HG03469 (cell line): ENCODE measurements at regions not wholly inside any gene's neighbourhood (a gene's known extent, or its start where the extent isn't known, plus 50 kb on each side); places are given as distances from the start of the nearest gene placed in this dataset.

Experiments
- ATAC-seq: cut with Tn5 transposase; IDR thresholded peaks from one replicate; pipeline ENCODE4 v1.9.1; 2021; ENCODE audit warnings: mild to moderate bottlenecking, moderate library complexity, moderate number of reproducible peaks; ENCODE audit not compliant: unreplicated experiment

DNA sequence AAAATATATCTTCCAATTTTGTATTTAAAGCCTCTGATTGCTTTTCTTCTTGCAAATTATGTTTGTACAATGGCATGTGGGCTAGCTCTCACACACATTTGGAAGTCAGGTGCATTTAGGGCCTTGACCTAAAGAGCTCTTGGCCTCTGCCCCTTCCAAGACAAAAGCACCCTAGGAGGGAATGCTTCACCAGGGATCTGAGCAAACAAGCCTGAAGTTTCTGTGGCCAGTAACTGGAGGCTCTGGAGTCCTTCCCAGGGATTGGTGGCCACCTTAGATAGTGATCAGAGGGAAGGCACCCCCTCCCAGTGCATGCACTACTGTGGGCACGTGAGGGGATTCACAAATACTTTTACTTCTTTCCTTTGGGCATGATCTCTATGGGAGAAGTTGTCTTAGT is 60.3 kb upstream of the DIPK2B start:
- ATAC-seq: no peak

DNA sequence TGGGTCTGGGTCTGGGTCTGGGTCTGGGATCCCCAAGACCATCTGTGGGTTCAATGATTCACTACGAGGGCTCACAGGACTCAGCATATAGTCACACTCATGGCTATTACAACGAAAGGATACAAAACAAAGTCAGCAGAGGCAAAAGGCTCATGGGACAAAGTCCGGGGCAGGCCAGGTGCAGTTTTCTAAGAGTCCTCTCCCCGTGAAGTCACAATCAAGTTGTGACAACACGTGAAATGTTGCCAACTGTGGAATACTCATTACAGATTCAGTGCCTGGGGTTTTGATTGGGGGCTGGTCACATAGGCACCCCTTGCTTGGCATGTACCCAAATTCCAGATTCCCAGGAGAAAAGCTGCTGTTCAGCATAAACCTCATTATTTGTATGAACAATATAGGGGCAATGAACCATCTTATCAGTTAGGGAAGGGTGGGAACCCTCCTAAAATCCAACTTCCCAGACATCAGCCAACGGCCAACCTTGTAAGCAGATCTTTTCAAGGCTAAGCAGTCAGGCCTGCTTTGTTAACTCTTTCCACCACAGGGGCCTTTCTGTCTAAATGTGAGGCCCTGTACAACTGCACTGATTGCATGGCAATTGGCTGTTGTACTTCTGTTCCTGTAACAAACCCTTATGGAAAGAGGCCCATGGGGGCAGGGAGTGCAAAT is 58.2 kb upstream of the DIPK2B start:
- no peak for ATAC-seq
